GM21529 (cell line): ENCODE measurements at regions not wholly inside any gene's neighbourhood (a gene's known extent, or its start where the extent isn't known, plus 50 kb on each side); places are given as distances from the start of the nearest gene placed in this dataset.
A peak's percentile ranks its signal among the peaks of the same experiment; 100 is the strongest.
"Not testable (repeated sequence)": the region's sequence is repeated elsewhere in the genome, so short reads cannot be mapped to it uniquely, and the experiment has no call there.

Source experiments
- ATAC-seq: cut with Tn5 transposase; IDR thresholded peaks from one replicate; pipeline ENCODE4 v1.9.1; 2021; ENCODE audit not compliant: unreplicated experiment

DNA sequence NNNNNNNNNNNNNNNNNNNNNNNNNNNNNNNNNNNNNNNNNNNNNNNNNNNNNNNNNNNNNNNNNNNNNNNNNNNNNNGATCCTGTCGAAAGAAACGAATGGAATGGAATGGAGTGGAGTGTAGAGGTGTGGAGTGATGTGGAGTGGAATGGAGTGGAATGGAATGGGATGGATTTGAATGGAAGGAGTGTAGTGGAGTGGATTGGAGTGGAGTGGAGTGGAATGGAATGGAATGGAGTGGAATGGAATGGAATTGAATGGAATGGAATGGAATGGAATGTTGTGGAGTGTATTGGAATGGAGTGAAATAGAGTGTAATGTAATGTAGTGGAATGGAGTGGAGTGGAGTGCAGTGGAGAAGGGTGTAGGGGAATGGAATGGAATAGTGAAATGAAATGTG is 1275.4 kb upstream of the TPTE start:
- not testable (repeated sequence) for ATAC-seq

- peak; percentile 46 for ATAC-seq
These were observed 1274.7 kb upstream of the TPTE start for GRCh38 chr21:9246481-9247289.

DNA sequence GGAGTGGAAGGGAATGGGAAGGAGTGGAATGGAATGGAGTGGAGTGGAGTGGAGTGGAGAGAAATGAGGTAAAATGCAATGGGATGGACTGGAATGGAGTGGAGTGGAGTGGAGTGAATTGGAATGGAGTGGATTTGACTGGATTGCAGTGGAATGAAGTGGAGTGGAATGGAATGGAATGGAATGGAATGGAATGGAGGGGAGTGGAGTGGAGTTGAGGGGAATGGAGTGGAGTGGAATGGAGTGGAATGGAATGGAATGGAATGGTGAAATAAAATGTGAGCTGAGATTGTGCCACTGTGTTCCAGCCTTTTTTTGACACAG is 1274.1 kb upstream of the TPTE start:
- ATAC-seq, result peak; percentile 16

DNA sequence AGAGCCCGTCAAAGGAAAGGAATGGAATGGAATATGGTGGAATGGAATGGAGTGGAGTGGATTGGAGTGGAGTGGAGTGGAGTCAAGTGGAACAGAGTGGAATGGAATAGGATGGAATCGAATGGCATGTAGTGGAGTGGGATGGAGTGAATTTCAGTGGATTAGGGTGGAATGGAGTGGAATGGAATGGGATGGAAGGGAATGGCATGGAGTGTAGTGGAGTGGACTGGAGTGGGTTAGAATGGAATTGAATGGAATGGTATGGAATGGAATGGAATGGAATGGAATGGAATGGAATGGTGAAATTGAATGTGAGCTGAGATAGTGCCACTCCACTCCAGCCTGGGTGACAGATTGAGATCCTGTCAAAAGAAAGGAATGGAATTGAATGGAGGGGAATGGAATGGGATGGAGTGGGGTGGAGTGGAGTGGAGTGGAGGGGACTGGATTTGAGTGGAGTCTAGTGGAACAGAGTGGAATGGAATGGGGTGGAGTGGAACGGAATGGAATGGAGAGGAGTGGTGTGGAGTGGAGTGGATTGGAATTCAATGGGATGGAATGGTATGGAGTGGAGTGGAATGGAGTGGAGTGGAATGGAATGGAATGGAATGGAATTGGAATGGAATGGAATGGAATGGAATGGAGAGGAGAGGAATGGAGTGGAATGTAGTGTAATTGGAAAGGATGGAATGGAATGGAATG is 1273.6 kb upstream of the TPTE start:
- peak; percentile 28 for ATAC-seq
